ENCODE measurements at regions not wholly inside any gene's neighbourhood (a gene's known extent, or its start where the extent isn't known, plus 50 kb on each side); places are given as distances from the start of the nearest gene placed in this dataset.
A peak's percentile ranks its signal among the peaks of the same experiment; 100 is the strongest.

- Mint-ChIP-seq H3K27ac (peak overlapping the region in 2 of 3 experiments; percentile 33 to 36; a peak in 4 of 7 replicates), H3K27me3 (ENCODE audit: low read depth) (no peaks in the 10 kb centered on the region), H3K36me3 (ENCODE audit: insufficient read depth in 1 of 3, low read depth in 3 of 3) (peaks cover 0 to 7% (median 5%) of the 10 kb centered on the region in 3 experiments; a peak in 4 of 7 replicates), H3K4me1 (peaks cover 78 to 79% of the 10 kb centered on the region in 2 experiments), H3K9me3 (no peaks in the 10 kb centered on the region), H3K4me3 (no peak overlapping the region)
- Histone ChIP-seq H3K79me1 (ENCODE audit: insufficient read depth, low read depth, low read length, poor library complexity, severe bottlenecking) (peaks cover 8% of the 10 kb centered on the region), H2AFZ (ENCODE audit: low read length) (no peak overlapping the region), H3K9ac (ENCODE audit: extremely low read depth, insufficient read length, low read length) (no peak overlapping the region), H3K4me2 (ENCODE audit: insufficient read depth, insufficient read length, low read length) (no peak overlapping the region), H2BK15ac (ENCODE audit: low read depth, low read length) (no peak overlapping the region), H4K5ac (ENCODE audit: insufficient read length, low read depth, low read length) (no peak overlapping the region), H4K91ac (ENCODE audit: insufficient read length, low read depth, low read length) (no peak overlapping the region), H2AK5ac (ENCODE audit: insufficient read length, low read length) (no peak overlapping the region), H3K27ac (ENCODE audit: insufficient read length, low read depth, low read length) (no peak overlapping the region), H2BK120ac (ENCODE audit: low read depth, low read length, poor library complexity, severe bottlenecking) (no peak overlapping the region), H3K4me1 (ENCODE audit: insufficient read depth, low read length) (peaks cover 18% of the 10 kb centered on the region; the same call in 1 of the 2 replicates), H3K23ac (ENCODE audit: insufficient read length, low read depth, low read length) (no peak overlapping the region), H3K27me3 (ENCODE audit: insufficient read depth, low read length) (no peaks in the 10 kb centered on the region), H3K4ac (ENCODE audit: low read depth, low read length) (no peak overlapping the region), H4K8ac (replicated peaks; ENCODE audit: insufficient read length, low read depth, low read length) (no peak overlapping the region), H3K79me2 (ENCODE audit: insufficient read depth, low read length) (peaks cover 54% of the 10 kb centered on the region), H3T11ph (ENCODE audit: low read length) (no peak overlapping the region), H2BK20ac (ENCODE audit: low read depth, low read length, poor library complexity, severe bottlenecking) (no peak overlapping the region), H2BK5ac (ENCODE audit: insufficient read length, low read length) (no peak overlapping the region), H3K18ac (ENCODE audit: insufficient read length, low read depth, low read length) (no peak overlapping the region), H4K20me1 (ENCODE audit: control insufficient read depth, insufficient read depth, insufficient read length) (no peaks in the 10 kb centered on the region), H3K23me2 (ENCODE audit: insufficient read length, low read depth, low read length, poor library complexity, severe bottlenecking) (no peaks in the 10 kb centered on the region), H3K9me3 (ENCODE audit: control insufficient read depth, low read depth, low read length) (no peaks in the 10 kb centered on the region), H3K14ac (ENCODE audit: insufficient read depth, low read length) (no peak overlapping the region), H3K56ac (ENCODE audit: insufficient read length, low read depth, low read length) (no peak overlapping the region), H2BK12ac (ENCODE audit: insufficient read length, low read depth, low read length) (no peak overlapping the region)
- WGBS (ENCODE audit: extremely low coverage, insufficient read length, low lambda C conversion rate) = no CpG with 5 or more reads among the region's 3 CpGs
- DNase-seq = no peak
- no peak for TF ChIP-seq CTCF (conservative IDR thresholded peaks at IDR 0.05)
These were observed 140.7 kb downstream of the SOX4 start for GRCh38 chr6:21734204-21734603.
